CD14-positive monocyte (primary cell): ENCODE measurements at regions not wholly inside any gene's neighbourhood (a gene's known extent, or its start where the extent isn't known, plus 50 kb on each side); places are given as distances from the start of the nearest gene placed in this dataset.

Source experiments
- DNase-seq, 3 donors: peaks; one replicate each; pipeline ENCODE4 v3.0.0-alpha.2; 2011 to 2022
- H2AFZ ChIP-seq: 2 replicates; pipeline ENCODE4 v1.6.0; 2012; ENCODE audit warnings: mild to moderate bottlenecking, low read depth, low read length, inconsistent platforms; ENCODE audit not compliant: insufficient read depth, poor library complexity, severe bottlenecking
- H3K27ac ChIP-seq, 2 donors: 1 replicate in 1 of 2; 2 replicates in 1 of 2; pipeline ENCODE4 v1.5.1; 2012 to 2013; ENCODE audit warnings: low read length in 2 of 2, control low read depth in 1 of 2, inconsistent platforms in 1 of 2, low read depth in 1 of 2, mild to moderate bottlenecking in 1 of 2
- H3K27me3 ChIP-seq, 2 donors: one replicate each; pipeline versions ENCODE4 v1.6.0 to v1.6.1; 2011 to 2013; ENCODE audit warnings: low read length in 2 of 2; ENCODE audit not compliant: control insufficient read depth in 2 of 2, insufficient read depth in 2 of 2
- H3K36me3 ChIP-seq, 2 donors: replicated peaks in 1 of 2; 1 replicate in 1 of 2; 2 replicates in 1 of 2; pipeline versions ENCODE4 v1.5.1 to v1.6.1; 2012 to 2013; ENCODE audit warnings: low read length in 2 of 2, control low read depth in 1 of 2, inconsistent platforms in 1 of 2, mild to moderate bottlenecking in 1 of 2; ENCODE audit not compliant: insufficient read depth in 2 of 2, control insufficient read depth in 1 of 2
- H3K4me1 ChIP-seq, 2 donors: 1 replicate in 1 of 2; 2 replicates in 1 of 2; pipeline versions ENCODE4 v1.5.1 to v1.6.1; 2012 to 2013; ENCODE audit warnings: low read length in 2 of 2, control low read depth in 1 of 2, inconsistent platforms in 1 of 2, mild to moderate bottlenecking in 1 of 2, moderate library complexity in 1 of 2; ENCODE audit not compliant: insufficient read depth in 2 of 2, control insufficient read depth in 1 of 2
- H3K4me2 ChIP-seq: replicated peaks from 2 replicates; pipeline ENCODE3; 2012; ENCODE audit warnings: low read length, moderate library complexity, mild to moderate bottlenecking; ENCODE audit not compliant: poor library complexity, severe bottlenecking; ENCODE audit errors: extremely low read depth
- H3K4me3 ChIP-seq, 3 experiments: fragments of 200-600 bp in 1 of 3; sonication (generic) in 1 of 3; replicated peaks in 1 of 3; 1 replicate in 2 of 3; 2 replicates in 1 of 3; pipeline ENCODE4 v1.5.1; 2011 to 2013; ENCODE audit warnings: low read length in 3 of 3, mild to moderate bottlenecking in 3 of 3, control low read depth in 2 of 3, low read depth in 2 of 3, inconsistent platforms in 1 of 3, moderate library complexity in 1 of 3
- H3K79me2 ChIP-seq: 2 replicates; pipeline ENCODE4 v1.6.0; 2012; ENCODE audit warnings: mild to moderate bottlenecking, control low read depth, inconsistent platforms, low read length, moderate library complexity; ENCODE audit not compliant: insufficient read depth
- H3K9ac ChIP-seq: 2 replicates; pipeline ENCODE4 v1.6.0; 2017; ENCODE audit warnings: low read length, mild to moderate bottlenecking; ENCODE audit not compliant: insufficient read depth, poor library complexity, severe bottlenecking
- H3K9me3 ChIP-seq, 2 donors: replicated peaks in 1 of 2; 1 replicate in 1 of 2; 2 replicates in 1 of 2; pipeline versions ENCODE4 v1.5.1 to v1.6.1; 2012 to 2013; ENCODE audit warnings: low read length in 2 of 2, control low read depth in 1 of 2; ENCODE audit not compliant: control insufficient read depth in 1 of 2, insufficient read depth in 1 of 2
- H4K20me1 ChIP-seq: 2 replicates; pipeline ENCODE4 v1.6.0; 2012; ENCODE audit warnings: mild to moderate bottlenecking, low read length, control low read depth, moderate library complexity; ENCODE audit not compliant: insufficient read depth
- H3K27ac Mint-ChIP-seq, 7 donors: one replicate each; pipeline ENCODE4 v1.8.0; 2020; ENCODE audit warnings: mild to moderate bottlenecking in 7 of 7, mixed read lengths in 7 of 7, moderate library complexity in 6 of 7, inconsistent platforms in 2 of 7
- H3K27me3 Mint-ChIP-seq, 3 donors: one replicate each; pipeline ENCODE4 v1.8.0; 2021 to 2022; ENCODE audit warnings: low read depth in 3 of 3, mild to moderate bottlenecking in 3 of 3, mixed read lengths in 3 of 3, moderate library complexity in 3 of 3, inconsistent platforms in 1 of 3
- H3K36me3 Mint-ChIP-seq, 2 donors: one replicate each; pipeline ENCODE4 v1.8.0; 2020; ENCODE audit warnings: mixed read lengths in 2 of 2, inconsistent platforms in 1 of 2, mild to moderate bottlenecking in 1 of 2
- H3K4me1 Mint-ChIP-seq: one replicate; pipeline ENCODE4 v1.8.0; 2020; ENCODE audit warnings: mild to moderate bottlenecking, mixed read lengths
- H3K4me3 Mint-ChIP-seq, 2 donors: one replicate each; pipeline ENCODE4 v1.8.0; 2020; ENCODE audit warnings: mild to moderate bottlenecking in 2 of 2, mixed read lengths in 2 of 2, moderate library complexity in 1 of 2
- H3K9me3 Mint-ChIP-seq, 7 donors: one replicate each; pipeline ENCODE4 v1.8.0; 2020 to 2022; ENCODE audit warnings: mixed read lengths in 7 of 7, mild to moderate bottlenecking in 6 of 7, moderate library complexity in 6 of 7, inconsistent platforms in 2 of 7
- WGBS: methylation state at CpG from one replicate; pipeline ENCODE4 v1.1.5; 2013; ENCODE audit warnings: missing lambda C conversion rate; ENCODE audit not compliant: insufficient coverage; 5-methylcytosine and 5-hydroxymethylcytosine counted together
- intact Hi-C, 2 donors: fragments of 100-400 bp; cut with micrococcal nuclease; formaldehyde crosslinking; loops; one replicate each; pipeline versions ENCODE4 v1.15.0 to v1.15.1; 2023
- TF ChIP-seq, protein P1 (sequence below): fragments of 200-600 bp; IDR thresholded peaks from one replicate; pipeline ENCODE4 v1.8.0; 2022; ENCODE audit warnings: antibody characterized with exemption, mild to moderate bottlenecking

DNA sequence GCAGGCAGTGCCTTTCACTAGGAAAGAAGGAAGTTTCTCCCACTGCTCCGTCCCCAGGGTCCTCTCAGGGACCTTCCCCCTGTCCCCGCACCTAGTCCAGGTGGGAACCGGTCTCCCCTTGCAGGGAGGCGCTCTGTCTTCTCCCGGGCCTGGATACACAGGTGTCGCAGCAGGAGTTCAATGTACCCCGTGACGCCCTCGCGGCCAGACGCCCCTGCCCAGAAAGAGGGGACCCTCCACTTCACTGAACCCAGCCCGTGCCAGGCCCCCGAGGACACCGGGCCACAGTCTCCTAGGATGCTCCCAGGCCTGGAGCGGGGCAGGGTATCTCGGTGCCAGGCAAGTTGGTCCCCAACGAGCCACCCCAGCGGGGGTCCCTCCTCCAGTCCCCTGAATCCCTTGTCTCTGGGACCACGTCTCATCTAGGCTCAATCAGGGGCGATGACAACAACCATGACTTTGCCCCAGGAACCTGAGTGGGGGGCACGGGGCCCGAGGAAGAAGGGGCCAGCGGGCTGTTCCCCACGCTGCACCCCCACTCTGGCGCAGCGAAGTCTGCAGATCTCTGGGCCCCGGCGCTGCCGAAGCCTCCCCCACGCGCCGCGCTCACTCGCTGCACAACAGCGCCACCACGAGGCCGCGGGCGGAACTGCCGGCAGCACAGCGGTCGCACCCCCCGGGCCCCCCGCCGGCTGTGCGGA, 103.0 kb downstream of the EDN3 start:
- Mint-ChIP-seq H3K27me3 (peaks cover 0 to 19% (median 17%) of the 10 kb centered on the region in 3 donors), H3K27ac (no peak overlapping the region), H3K36me3 (no peaks in the 10 kb centered on the region), H3K4me3 (peak overlapping the region in 1 of 2 donors; percentile 28), H3K4me1 (no peaks in the 10 kb centered on the region), H3K9me3 (peaks cover 0 to 4% (median 0%) of the 10 kb centered on the region in 7 donors)
- no peak overlapping the region for H3K4me2 ChIP-seq
- TF ChIP-seq, protein P1, sequence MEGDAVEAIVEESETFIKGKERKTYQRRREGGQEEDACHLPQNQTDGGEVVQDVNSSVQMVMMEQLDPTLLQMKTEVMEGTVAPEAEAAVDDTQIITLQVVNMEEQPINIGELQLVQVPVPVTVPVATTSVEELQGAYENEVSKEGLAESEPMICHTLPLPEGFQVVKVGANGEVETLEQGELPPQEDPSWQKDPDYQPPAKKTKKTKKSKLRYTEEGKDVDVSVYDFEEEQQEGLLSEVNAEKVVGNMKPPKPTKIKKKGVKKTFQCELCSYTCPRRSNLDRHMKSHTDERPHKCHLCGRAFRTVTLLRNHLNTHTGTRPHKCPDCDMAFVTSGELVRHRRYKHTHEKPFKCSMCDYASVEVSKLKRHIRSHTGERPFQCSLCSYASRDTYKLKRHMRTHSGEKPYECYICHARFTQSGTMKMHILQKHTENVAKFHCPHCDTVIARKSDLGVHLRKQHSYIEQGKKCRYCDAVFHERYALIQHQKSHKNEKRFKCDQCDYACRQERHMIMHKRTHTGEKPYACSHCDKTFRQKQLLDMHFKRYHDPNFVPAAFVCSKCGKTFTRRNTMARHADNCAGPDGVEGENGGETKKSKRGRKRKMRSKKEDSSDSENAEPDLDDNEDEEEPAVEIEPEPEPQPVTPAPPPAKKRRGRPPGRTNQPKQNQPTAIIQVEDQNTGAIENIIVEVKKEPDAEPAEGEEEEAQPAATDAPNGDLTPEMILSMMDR = peak; percentile 93
- H3K9ac ChIP-seq = no peak overlapping the region
- H3K79me2 ChIP-seq = no peaks in the 10 kb centered on the region
- H3K27me3 ChIP-seq = peaks cover 24 to 54% of the 10 kb centered on the region in 2 donors
- no peak overlapping the region for H2AFZ ChIP-seq
- no peaks in the 10 kb centered on the region for H3K36me3 ChIP-seq
- no peak overlapping the region for H3K4me3 ChIP-seq
- intact Hi-C loops = no loop called here
- WGBS = 3% methylated on average over 44 of the region's 46 CpGs
- H4K20me1 ChIP-seq = no peaks in the 10 kb centered on the region
- no peaks in the 10 kb centered on the region for H3K4me1 ChIP-seq
- DNase-seq = peak; percentile 2 to 11 (median 7)
- no peak overlapping the region for H3K27ac ChIP-seq
- H3K9me3 ChIP-seq = peaks cover 0 to 16% of the 10 kb centered on the region in 2 donors

DNA sequence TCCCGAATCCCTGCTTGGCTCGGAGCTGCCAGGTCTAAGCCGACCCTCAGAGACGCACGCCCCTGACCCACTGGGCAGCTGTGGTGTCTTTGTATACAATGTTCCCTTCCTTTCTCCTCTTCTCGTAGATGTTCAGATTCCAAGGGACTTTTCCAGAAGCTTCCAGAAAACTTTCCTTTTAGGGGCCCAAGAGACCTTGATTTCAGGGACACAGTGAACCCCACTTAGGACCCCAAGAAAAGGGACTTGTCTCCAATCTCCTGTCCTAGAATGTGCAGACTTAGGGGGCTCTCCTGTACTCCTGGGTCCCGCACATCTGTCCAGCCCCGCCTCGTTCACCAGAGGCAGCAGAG, 103.5 kb downstream of the EDN3 start:
- Histone ChIP-seq H4K20me1 (no peaks in the 10 kb centered on the region), H3K27me3 (peaks cover 24 to 54% of the 10 kb centered on the region in 2 donors), H3K4me1 (no peaks in the 10 kb centered on the region), H3K27ac (no peak overlapping the region), H3K79me2 (no peaks in the 10 kb centered on the region), H3K36me3 (no peaks in the 10 kb centered on the region), H3K4me2 (no peak overlapping the region), H3K9ac (no peak overlapping the region), H3K9me3 (peaks cover 0 to 16% of the 10 kb centered on the region in 2 donors), H2AFZ (no peak overlapping the region), H3K4me3 (no peak overlapping the region)
- peak overlapping the region in 1 of 2 donors; percentile 59 for H3K4me3 Mint-ChIP-seq
- H3K27me3 Mint-ChIP-seq = peaks cover 0 to 19% (median 19%) of the 10 kb centered on the region in 3 donors
- DNase-seq = no peak
- TF ChIP-seq, protein P1 = peak; percentile 64
- intact Hi-C loops = no loop called here
- whole genome bisulfite sequencing = 28% methylated on average over 8 of the region's 9 CpGs
- H3K36me3 Mint-ChIP-seq = no peaks in the 10 kb centered on the region
- no peaks in the 10 kb centered on the region for H3K4me1 Mint-ChIP-seq
- no peak overlapping the region for H3K27ac Mint-ChIP-seq
- peaks cover 0 to 4% (median 0%) of the 10 kb centered on the region in 7 donors for H3K9me3 Mint-ChIP-seq
